GM18909 (cell line): ENCODE measurements at regions not wholly inside any gene's neighbourhood (a gene's known extent, or its start where the extent isn't known, plus 50 kb on each side); places are given as distances from the start of the nearest gene placed in this dataset.
"Not testable (repeated sequence)": the region's sequence is repeated elsewhere in the genome, so short reads cannot be mapped to it uniquely, and the experiment has no call there.

Source experiments
- ATAC-seq: cut with Tn5 transposase; IDR thresholded peaks from one replicate; pipeline ENCODE4 v1.9.1; 2021; ENCODE audit warnings: mild to moderate bottlenecking; ENCODE audit not compliant: unreplicated experiment, poor library complexity

DNA sequence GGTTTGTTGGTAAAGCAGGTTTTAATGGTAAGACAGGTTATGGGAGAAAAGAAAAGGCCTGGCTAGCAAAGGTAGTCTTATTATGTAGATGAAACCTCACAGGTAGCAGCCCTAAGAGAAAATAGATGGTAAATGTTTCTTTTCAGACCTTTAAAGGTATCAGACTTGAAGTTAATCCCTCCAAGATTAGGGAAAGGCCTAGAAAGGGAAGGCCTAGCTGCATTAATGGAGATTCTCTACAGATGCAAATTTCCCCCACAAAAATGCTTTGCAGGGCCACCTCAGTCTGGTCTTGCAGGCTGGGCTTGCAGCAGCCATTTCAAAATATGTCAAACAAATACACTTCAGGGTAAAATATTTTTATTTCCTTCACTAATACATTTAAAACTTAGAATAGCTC is 1410.6 kb downstream of the RPA4 start:
- no peak for ATAC-seq

DNA sequence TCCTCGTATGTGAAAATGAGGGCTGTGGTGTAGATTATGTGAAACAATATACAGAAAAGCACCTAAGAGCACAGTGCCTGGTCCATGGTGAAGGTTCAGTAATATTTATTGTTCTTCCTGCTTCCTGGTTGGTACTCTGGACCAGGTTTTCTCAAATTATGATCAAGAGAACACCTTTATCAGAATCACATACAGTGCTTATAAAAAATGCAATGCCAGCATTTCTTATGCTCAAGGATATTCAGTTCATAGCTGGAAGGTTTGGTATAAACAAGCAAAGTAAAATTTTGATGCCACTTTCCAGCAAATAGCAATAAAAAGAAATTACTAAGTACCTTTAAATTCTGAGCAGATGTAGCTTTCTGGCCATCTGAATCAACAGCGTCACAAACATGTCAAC is 1412.4 kb downstream of the RPA4 start:
- no peak for ATAC-seq

DNA sequence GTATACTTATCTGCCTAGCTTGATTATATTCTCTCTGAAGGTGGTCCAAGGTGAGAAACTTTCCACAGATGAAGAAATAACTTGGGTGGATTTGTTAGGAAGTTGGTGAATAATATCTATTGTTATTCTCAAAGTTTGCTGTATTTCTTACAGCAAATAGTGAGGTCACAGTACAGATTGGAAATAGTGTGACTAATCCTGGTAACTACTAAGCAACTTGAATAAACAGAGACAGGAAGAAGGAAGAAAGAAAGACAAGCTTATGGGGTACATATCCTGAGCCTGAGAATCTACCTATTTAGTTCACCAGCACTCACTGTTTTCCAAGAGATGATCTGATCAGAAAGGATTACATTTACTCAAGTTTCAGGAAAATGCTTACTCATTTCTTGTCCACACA is 1416.1 kb downstream of the RPA4 start:
- ATAC-seq, result no peak

DNA sequence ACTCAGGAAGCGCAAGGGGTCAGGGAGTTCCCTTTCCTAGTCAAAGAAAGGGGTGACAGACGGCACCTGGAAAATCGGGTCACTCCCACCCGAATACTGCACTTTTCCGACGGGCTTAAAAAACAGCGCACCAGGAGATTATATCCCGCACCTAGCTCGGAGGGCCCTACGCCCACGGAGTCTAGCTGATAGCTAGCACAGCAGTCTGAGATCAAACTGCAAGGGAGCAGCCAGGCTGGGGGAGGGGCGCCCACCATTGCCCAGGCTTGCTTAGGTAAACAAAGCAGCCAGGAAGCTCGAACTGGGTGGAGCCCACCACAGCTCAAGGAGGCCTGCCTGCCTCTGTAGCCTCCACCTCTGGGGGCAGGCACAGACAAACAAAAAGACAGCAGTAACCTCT is 1416.8 kb downstream of the RPA4 start:
- ATAC-seq, result not testable (repeated sequence)

DNA sequence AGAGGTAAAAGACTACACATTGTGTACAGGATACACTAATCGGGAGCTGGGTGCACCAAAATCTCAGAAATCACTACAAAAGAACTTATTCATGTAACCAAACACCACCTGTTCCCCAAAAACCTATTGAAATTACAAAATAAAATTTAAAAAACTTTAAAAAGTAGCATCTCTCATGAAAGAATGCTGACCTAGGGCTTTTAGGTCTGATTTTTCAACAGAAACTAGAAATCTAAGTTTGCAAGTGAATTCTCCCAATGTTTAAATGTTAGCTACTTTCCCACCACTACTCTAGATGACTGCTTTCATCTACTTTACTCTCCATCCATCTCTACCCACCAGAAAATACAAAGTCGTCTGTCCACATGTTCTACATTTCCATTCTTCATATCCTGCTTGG is 1447.7 kb downstream of the RPA4 start:
- ATAC-seq, result no peak

DNA sequence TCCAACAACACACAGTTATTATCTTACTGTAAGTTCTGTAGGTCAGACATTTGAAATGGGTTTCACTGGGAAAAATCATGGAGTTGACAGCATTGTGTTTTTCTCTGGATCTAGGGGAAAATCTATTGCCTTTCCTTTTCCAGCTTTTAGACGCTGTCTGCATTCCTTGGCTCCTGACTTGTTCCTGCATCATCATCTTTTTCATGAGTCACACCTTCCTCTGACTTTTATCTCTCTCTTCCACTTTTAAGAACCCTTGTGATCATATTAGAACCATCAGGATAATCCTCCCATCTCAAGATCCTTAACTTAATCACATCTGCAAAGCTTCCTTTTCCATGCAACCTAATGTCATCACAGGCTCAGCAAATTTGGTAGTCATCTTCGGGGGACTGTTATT is 1454.8 kb downstream of the RPA4 start:
- no peak for ATAC-seq

DNA sequence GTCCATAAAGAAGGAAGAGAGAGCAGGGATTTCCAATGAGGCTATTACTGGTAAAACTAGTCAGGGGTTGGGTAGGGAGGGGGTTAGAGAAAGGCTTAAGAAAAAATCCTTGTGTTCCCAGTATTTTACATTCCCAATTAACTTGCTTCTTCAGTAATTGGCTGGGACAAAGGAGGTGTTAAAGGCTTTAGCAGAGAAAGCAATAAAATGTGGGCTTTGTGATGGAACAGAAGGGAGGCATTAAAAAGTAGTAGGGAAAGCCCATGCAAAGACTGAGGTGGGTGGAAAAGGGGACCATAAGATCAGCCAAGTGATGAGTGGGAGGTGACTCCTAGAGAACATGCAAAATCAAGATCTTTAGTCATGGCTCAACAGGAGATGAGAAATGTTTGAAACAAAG is 1467.2 kb downstream of the RPA4 start:
- ATAC-seq, result no peak

DNA sequence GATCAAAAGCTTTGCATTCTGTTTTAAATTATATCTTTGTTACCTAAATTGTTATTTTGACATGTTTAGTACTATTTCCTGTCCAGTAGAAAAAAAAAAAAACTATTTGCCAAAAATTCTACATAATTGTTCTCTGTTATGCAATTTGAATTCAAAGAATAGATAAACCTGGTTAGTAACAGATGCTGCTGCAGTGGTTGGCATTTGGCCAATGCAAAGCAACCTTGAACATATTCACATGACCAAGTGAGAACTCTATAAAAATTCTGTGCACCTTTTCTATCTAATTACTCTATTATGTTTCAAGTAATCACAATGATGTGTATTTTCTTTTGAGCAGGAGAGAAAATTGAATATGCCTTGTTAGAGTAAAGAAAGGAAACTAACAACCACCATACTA is 1473.4 kb downstream of the RPA4 start:
- no peak for ATAC-seq

- no peak for ATAC-seq
These were observed 1478.9 kb downstream of the RPA4 start for GRCh38 chrX:98362630-98363029.

DNA sequence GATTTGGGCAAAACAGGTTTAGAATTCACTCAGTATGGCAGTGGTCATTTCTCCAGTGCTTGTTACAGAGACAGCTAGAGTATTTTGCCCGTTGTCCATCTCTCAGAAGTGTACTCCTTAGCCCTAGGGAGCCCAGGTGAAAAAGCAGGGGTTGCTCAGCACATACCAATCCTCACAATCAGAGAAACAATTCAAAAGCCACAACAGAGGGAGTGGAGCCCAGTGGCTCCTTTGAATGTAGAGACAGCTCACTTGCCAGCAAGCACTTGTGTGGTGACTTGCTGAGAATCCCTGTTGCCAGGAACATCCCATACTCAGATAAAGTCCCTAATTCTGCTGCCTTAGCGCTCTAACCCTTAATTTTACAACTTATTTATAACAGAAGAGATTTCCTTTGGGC is 1488.3 kb downstream of the RPA4 start:
- no peak for ATAC-seq

DNA sequence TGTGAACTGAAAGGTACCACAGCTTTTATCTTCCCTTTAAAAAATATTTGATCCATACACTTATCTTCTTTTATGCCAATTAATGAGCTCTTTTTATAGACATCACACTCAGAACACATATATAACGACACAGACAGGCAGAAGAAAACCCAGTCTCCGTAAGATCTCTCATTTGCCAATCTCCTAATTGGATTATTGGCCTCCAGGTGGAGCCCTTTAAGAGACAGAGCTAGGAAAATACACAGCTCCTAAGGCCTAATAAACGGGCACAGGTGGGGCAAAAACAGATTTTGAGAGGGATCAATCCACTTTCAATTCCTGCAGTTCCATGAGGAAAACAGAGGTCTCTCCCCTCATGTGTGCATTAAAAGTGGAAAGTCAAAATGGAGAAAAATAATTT is 1495.4 kb downstream of the RPA4 start:
- no peak for ATAC-seq

DNA sequence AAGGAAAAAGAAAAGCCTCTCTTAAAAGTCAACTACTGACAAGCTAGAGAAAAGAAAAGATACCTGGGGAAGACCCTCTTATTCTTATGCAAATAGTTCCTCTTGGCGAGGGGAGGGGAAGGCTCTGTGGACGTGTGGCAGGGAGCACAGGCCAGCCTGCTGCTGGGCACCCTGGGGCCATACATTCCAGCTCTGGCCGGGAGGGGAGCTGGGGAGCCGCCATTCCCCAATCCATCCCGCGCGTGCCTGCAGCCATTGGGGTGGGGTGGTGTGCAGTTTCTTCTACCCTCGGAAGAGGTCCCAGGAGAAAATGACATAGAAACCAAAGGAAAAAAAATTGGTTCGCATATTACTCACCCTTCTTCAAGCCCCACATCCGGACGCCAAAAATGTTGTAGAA is 1496.4 kb downstream of the RPA4 start:
- ATAC-seq, result no peak

DNA sequence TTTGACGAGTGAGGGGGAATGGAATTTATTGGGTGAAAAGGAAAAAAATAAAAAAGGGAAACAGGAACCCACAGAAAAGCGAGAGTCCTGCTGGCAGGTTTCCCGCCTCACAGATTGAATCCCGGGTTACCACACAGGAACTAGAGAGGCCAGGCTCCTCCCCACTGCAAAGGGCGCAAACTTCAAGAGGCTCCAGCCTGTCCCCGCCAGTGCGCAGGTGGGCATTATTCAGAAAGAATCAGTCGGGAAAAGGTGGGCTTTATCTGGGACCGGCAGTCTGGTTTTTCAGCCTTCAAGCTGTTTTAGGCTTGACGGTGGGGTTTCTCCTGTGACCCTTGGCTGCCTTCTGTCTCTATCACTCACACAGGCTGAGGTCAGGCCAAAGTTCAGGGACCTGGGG is 1496.8 kb downstream of the RPA4 start:
- no peak for ATAC-seq

- no peak for ATAC-seq
These were observed 1514.8 kb downstream of the RPA4 start for GRCh38 chrX:98398542-98398941.

DNA sequence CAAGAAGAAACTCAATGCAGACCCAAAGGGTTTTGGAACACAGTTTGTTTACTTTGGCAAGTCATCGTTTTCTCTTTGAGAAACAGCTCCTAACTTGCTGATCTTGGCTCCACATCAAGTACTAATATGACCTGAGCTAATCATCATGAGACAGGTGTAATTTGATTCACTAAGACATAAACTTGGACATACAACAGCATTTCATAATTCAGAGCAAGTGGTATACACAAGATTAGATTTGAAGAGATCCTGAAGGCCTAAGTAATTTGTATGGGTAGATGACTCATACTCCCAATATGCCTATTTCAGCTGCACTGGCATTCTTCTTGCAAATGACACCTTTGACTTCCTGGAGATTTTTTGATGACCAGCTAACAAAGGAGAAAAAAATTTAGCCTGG is 1521.7 kb downstream of the RPA4 start:
- ATAC-seq, result no peak

- no peak for ATAC-seq
These were observed 1523.9 kb downstream of the RPA4 start for GRCh38 chrX:98407584-98407983.

- no peak for ATAC-seq
These were observed 1526.2 kb downstream of the RPA4 start for GRCh38 chrX:98409867-98410266.

- ATAC-seq, result no peak
These were observed 1528.3 kb downstream of the RPA4 start for GRCh38 chrX:98412058-98412457.

GRCh38 chrX:98422536-98422935 is 1538.8 kb downstream of the RPA4 start:
- ATAC-seq, result no peak

DNA sequence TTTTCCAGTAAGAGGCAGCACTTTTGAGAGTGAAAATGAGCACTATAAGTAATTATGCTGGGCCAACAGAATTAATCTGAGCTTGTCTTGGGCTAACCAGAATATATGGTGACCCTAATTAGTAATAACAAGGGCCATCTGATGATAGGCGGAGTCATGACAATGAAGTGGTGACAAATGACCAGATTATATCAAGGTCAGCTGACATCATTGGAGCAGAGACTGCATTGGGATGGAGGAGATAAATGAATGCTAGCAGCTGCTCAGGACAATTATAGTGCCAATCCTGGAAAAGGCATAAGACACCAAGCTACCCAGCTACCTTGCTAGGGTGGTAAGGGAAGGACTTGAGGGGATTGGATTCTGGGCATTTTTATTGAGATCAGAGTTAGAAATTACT is 1548.7 kb downstream of the RPA4 start:
- no peak for ATAC-seq

- no peak for ATAC-seq
These were observed 1564.8 kb downstream of the RPA4 start for GRCh38 chrX:98448524-98448923.

DNA sequence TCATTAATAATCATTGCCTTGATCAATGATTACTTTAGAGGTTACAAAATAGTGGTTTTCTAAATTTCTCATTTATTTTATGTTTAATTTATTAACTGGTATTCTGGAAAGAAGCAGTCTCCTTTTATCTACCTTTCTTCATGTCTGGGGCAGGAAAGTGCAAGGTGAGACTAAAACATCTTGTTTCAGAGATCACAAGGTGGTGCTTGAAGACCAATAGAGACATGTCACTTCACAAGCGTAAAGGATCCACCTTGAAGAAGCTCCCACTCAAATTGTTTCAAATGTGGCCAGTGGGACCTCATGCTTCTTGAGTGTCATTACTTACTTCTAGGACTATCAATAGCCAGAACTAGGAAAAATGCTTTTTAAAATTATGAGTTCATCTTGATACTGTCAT is 1568.7 kb downstream of the RPA4 start:
- no peak for ATAC-seq

GRCh38 chrX:98459669-98460068 is 1576.0 kb downstream of the RPA4 start:
- ATAC-seq, result no peak
